ENCODE measurements at regions not wholly inside any gene's neighbourhood (a gene's known extent, or its start where the extent isn't known, plus 50 kb on each side); places are given as distances from the start of the nearest gene placed in this dataset.
"Not testable (repeated sequence)": the region's sequence is repeated elsewhere in the genome, so short reads cannot be mapped to it uniquely, and the experiment has no call there.

- DNase-seq (ENCODE audit: low spot score) = no peak
Measured at GRCh38 chr4:10821826-10822225, 137.3 kb upstream of the CLNK start.

DNA sequence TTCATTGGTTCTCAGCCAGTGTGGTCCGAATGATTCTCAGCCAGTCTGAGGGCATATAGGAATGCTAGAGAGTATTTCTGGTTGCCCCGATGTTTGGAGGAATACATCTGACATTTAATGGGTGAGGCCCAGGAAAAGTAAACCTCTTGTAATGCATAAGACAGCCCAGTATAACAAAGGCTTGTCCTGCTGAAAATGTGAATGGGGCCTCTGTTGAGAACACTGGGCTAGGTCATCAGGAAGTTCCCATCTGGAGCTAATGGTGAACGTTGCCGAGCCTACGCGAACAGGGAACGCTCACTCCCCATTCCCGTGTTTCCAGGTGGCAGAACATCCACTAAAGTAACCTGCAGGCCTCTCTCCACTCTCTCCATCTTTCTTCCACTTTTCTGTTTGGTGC is 132.0 kb upstream of the CLNK start:
- no peak for DNase-seq (ENCODE audit: low spot score)

DNA sequence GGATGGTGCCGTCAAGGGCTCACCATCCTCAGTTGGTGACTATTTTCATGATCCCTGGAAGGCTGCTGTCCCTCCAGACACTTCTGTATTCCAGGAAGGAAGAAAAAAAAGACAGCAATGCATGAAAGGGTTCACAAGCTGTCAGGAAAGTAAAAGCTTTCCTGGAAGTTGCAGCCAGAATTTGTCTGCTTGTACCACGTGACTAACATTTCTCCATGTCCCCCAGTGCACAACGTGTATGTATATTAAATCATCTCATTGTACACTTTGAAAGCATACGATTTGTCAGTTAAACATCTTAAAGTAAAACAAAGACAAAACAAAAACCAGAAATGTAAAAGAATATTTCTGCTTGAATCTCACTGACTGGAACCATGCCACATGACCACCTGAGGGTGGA is 127.4 kb upstream of the CLNK start:
- DNase-seq (ENCODE audit: low spot score) = no peak

GRCh38 chr4:10810411-10810810 is 125.8 kb upstream of the CLNK start:
- no peak for DNase-seq (ENCODE audit: low spot score)

GRCh38 chr4:10809905-10810304 is 125.3 kb upstream of the CLNK start:
- no peak for DNase-seq (ENCODE audit: low spot score)

DNA sequence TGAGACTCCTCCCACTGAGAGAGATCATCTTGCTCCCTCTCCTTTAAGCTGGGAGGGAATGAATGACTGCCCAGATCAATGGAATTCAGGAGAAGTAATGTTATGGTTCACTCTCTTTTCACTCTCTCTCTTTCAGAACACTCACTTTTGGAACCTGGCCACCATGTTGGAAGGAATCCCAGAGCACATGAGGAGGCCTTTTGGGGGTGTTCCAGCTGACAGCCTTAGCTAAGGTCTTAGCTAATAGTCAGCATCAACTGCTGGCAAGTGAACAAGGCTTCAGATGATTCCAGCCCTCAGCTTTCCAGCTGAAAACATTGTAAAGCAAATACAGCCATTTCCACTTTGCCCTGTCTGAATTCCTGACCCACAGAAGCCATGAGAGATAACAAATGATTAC is 124.0 kb upstream of the CLNK start:
- no peak for DNase-seq (ENCODE audit: low spot score)

- DNase-seq (ENCODE audit: low spot score) = no peak
Measured at GRCh38 chr4:10806953-10807645, 122.5 kb upstream of the CLNK start.

DNA sequence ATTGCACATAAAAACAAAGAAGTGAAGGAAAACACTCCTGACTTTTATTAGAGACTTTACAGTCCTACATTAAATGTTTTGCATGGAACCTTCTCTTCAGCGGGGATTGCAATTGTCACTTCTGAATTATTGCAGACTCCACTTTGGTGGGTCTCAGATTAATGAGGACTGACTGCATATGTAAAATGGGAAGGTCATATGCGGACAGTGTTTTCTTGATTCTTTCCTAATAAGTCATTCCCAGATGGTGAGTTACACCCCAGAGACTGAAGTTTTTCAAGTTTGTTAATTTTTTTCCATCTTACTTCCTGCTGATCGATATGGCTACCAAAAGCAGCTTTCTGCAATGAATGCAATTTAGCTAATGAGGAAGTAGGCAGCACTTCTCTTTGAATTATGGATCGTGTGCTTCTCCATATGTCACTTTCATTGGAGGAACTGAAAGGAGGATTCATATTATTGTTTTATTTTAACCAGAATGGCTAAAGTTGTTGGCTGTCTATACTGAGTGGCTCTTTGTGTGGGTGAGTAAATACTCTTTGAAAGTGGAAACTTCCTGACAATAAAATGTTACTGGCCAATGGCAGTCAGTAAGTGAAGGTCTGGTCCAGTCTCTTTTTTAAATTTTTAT is 119.3 kb upstream of the CLNK start:
- no peak for DNase-seq (ENCODE audit: low spot score)

DNA sequence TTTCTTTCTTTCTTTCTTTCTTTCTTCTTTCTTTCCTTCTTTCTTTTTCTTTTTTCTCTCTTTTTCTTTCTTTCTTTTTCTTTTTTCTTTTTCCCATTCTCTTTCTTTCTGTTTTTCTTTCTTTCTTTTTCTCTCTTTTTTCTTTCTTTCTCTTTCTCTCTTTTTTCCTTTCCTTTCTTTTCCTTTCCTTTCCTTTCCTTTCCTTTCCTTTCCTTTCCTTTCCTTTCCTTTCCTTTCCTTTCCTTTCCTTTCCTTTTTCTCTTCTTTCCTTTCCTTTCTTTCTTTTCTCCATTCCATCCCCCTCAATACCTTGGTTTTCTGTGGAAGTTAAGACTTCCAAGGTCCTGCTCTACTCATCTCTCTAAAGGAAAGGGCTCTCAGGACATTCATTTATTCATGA is 102.8 kb upstream of the CLNK start:
- DNase-seq (ENCODE audit: low spot score) = no peak

DNA sequence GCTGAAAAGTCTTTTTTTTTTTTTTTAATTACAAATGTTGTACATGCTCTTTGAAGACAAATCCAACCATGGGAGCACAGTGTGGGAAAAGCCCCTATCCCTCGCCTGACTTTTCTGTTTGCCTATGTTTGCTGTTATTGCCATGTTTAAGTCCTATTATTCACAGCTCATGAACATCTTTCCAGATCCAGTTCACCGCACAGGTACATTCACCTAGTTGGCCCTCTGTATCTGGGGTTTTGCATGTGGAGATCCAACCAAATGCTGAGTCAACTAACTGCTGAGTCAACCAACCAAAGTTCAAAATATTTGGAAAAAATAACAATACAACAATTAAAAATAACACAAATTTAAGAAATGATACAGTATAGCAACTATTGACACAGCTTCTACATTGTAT is 100.1 kb upstream of the CLNK start:
- no peak for DNase-seq (ENCODE audit: low spot score)

DNA sequence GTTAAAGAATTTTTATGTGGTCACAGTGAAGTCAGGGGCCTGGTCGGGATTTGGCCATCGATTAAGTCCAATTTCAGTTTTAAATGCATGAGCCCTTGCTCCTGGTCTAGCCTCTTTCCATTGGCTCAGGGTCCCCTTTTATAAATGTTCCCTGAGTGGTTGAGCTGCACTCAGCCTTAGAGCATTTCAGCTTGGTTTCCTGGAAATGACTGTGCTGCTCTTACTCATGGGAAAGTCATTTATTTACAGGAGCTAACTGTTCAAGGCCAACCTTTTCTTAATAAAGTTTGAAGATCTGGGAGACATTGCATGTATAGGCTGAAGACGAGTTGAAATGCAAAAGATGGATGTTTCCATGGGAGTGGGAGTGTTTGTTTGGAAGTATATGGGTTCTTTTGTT is 98.8 kb upstream of the CLNK start:
- DNase-seq (ENCODE audit: low spot score) = peak; percentile 54

GRCh38 chr4:10781805-10782204 is 97.2 kb upstream of the CLNK start:
- no peak for DNase-seq (ENCODE audit: low spot score)

DNA sequence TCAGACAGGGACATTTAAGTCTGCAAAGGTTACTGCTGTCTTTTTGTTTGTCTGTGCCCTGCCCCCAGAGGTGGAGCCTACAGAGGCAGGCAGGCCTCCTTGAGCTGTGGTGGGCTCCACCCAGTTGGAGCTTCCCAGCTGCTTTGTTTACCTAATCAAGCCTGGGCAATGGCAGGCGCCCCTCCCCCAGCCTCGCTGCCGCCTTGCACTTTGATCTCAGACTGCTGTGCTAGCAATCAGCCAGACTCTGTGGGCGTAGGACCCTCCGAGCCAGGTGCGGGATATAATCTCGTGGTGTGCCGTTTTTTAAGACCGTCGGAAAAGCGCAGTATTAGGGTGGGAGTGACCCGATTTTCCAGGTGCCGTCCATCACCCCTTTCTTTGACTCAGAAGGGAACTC is 96.2 kb upstream of the CLNK start:
- DNase-seq (ENCODE audit: low spot score) = not testable (repeated sequence)

DNA sequence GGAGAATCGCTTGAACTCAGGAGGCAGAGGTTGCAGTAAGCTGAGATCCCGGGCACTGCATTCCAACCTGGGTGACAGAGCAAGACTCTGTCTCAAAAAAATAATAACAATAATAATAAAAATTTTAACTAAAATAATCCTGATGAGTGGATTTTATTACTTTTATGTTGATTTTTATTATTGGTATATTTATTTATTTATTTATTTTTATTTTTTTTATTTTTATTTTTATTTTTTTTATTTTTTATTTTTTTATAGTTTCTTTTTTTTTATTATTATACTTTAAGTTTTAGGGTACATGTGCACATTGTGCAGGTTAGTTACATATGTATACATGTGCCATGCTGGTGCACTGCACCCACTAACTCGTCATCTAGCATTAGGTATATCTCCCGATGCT is 90.6 kb upstream of the CLNK start:
- DNase-seq (ENCODE audit: low spot score) = not testable (repeated sequence)

- no peak for DNase-seq (ENCODE audit: low spot score)
Measured at GRCh38 chr4:10773656-10774055, 89.1 kb upstream of the CLNK start.

DNA sequence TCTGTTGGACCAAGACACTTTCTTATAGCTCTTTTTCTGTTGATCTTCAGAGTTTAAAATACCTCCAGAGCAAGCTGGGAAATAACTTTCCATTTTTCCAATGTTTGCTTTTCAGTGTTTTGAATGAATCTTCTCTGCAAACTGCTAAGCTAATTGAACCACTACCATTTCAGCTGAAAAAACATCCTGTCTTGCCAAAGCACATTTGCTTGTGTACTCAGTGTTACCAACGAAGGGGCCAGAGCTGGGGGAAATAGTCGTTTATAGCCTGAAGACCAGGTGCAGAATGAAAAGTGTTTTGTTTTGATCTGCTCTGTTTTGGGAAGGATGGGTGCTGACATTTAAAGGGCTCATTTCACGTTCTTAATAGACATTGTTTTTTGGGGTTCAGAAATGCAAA is 88.4 kb upstream of the CLNK start:
- DNase-seq (ENCODE audit: low spot score) = no peak

GRCh38 chr4:10765386-10765785 is 80.8 kb upstream of the CLNK start:
- no peak for DNase-seq (ENCODE audit: low spot score)

DNA sequence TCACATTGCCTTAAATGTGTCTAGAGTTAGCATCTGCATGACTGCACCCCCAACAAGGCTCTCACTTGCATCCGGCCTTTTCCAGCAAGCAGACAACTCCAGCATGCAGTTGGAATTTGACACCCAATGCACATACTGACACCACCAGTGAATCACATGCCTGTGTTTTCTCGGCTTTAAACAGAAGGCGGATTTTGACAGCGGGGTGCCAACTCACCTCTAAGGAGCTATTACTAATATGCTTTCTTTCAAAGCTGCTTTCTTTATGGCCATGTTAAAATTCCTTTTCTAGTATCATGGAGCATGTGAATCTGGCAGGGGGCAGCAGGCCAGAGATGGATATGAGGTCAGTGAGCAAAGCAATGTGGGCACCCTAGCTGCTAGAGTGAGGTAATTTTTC is 78.0 kb upstream of the CLNK start:
- DNase-seq (ENCODE audit: low spot score) = peak; percentile 81

DNA sequence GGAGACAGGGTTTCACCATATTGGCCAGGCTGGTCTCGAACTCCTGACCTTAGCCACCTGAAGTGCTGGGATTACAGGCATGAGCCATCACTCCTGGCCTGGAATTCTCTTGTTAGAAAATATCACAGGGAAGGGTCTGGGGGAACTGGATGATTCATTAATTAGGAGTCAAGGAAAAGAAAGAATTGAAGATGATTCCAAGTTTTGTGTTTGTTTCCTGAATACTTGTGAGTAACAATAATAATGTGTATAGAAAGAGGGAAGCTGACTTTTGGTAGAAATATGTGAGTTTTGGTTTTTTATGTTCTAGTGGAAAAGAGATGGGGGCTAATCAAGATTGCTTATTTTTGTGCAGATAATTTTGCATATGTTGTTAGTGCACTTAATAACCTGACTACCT is 77.3 kb upstream of the CLNK start:
- DNase-seq (ENCODE audit: low spot score) = no peak

- DNase-seq (ENCODE audit: low spot score) = no peak
Measured at GRCh38 chr4:10760086-10760485, 75.5 kb upstream of the CLNK start.

- DNase-seq (ENCODE audit: low spot score) = no peak
Measured at GRCh38 chr4:10758906-10759305, 74.3 kb upstream of the CLNK start.

DNA sequence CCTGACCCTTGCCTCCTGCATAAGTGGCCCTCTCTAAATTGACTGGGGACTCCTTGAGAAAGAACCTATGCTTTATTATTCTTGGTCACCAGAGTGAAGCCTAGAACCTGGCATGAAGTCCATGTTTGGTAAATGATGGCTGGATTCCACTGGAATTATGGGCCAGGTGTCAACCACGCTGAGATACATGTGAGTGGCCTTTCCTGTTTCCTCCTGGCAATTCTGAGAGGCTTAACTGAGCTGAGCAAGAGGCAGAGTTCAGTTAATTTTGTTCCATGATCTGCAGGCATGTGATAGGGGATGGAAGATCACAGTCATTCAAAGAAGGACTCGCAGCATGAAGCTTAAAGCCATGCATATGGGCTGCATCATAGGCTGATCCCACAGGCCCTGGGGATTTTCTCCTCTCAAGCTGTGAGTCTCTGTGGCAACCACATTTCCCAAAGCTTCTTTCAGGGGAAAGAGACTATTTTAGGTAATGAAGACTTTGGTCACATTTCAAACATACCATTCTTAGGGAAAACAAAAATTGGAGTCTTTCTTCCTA is 69.4 kb upstream of the CLNK start:
- DNase-seq (ENCODE audit: low spot score) = no peak

DNA sequence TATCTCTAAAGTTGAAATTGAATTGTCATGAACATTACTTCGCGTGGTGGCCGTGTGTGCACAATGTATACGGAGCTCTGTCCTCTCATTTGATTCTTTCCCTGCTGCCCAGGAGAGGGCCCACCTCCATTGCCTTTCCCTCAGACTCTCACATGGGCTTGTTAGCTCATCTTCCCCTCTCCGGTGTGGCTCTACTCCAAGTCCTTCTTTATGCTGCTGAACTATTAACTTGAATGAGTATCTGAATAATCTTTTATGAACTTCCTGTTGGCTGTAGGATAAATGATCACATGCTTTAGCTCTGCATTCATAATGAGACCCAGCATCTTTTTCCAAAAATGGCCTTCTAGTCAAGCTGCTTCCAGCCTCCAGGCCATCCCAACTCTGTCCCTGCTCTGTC is 68.8 kb upstream of the CLNK start:
- DNase-seq (ENCODE audit: low spot score) = no peak

DNA sequence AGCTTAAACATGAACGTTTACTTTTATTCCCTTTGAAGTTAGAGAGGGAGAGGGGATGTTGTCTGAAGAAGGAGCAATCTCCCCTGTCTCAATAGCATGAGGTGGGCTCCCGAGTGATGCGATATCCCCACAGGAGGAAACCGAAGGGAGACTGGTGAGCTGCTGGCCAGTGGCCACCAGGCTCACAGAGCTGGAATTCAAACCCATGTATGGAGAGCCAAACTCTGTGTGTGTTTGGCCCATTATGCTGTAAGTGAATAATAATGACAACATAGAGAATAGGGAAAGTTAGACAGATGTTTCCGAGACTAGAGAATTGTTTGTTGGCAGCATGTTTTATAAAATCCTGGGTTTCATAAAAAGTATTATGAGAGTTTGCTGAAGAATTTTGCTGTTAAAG is 66.1 kb upstream of the CLNK start:
- DNase-seq (ENCODE audit: low spot score) = no peak

All from H4 (cell line).